A549 (cell line): ENCODE measurements at regions not wholly inside any gene's neighbourhood (a gene's known extent, or its start where the extent isn't known, plus 50 kb on each side); places are given as distances from the start of the nearest gene placed in this dataset.
A peak's percentile ranks its signal among the peaks of the same experiment; 100 is the strongest.
"Not testable (repeated sequence)": the region's sequence is repeated elsewhere in the genome, so short reads cannot be mapped to it uniquely, and the experiment has no call there.

Source experiments
- ATAC-seq, 2 experiments: fragments of 200-7000 bp in 1 of 2; fragments of >200 bp in 1 of 2; cut with Nextera tagmentation in 1 of 2; cut with Tn5 transposase in 1 of 2; 3 replicates each; pipeline versions ENCODE4 v1.8.0 to v1.9.1; 2018 to 2020; ENCODE audit warnings: mild to moderate bottlenecking in 1 of 2, moderate library complexity in 1 of 2
- CTCF ChIA-PET: fragments of 300-600 bp; sonication (Branson Sonifier 250); formaldehyde crosslinking; extraction: SDS; loops from one replicate; lab custom pipeline; 2021; ENCODE audit warnings: antibody characterized with exemption, inconsistent platforms; lab: Yijun Ruan, JAX
- POLR2A ChIA-PET: fragments of 350-600 bp; formaldehyde crosslinking; extraction: SDS; loops from one replicate; lab custom pipeline; 2021; ENCODE audit warnings: antibody characterized with exemption, inconsistent platforms; lab: Yijun Ruan, JAX
- DNase-seq, 2 experiments: peaks; one replicate each; pipeline versions ENCODE4 v3.0.0 to v3.0.0-alpha.2; 2011 to 2016; ENCODE audit warnings: low read depth in 1 of 2, low spot score in 1 of 2
- FAIRE-seq: peaks from 2 replicates; lab custom pipeline; 2011; peaks lifted over from hg19 to GRCh38; lab: Jason Lieb, UNC
- H3K27ac ChIP-seq, 2 experiments: fragments of >200 bp; sonication (Bioruptor Twin); formaldehyde crosslinking; 3 replicates each; pipeline ENCODE4 v1.5.1; 2016 to 2017
- H3K4me1 ChIP-seq: fragments of >200 bp; sonication (Bioruptor Twin); formaldehyde crosslinking; 3 replicates; pipeline ENCODE4 v1.6.1; 2016
- H3K4me2 ChIP-seq: fragments of >200 bp; sonication (Bioruptor Twin); formaldehyde crosslinking; 3 replicates; pipeline ENCODE4 v1.6.1; 2016
- H3K4me3 ChIP-seq: fragments of >200 bp; sonication (Bioruptor Twin); formaldehyde crosslinking; 3 replicates; pipeline ENCODE4 v1.5.1; 2016
- H3K9me3 ChIP-seq: fragments of >200 bp; sonication (Bioruptor Twin); formaldehyde crosslinking; 3 replicates; pipeline ENCODE4 v1.6.1; 2016
- BHLHE40 ChIP-seq: IDR thresholded peaks from 2 replicates; pipeline ENCODE4 v1.6.1; 2012; ENCODE audit warnings: low read depth, low read length, inconsistent platforms
- CBX2 ChIP-seq: fragments of 200-600 bp; sonication (generic); IDR thresholded peaks from 2 replicates; pipeline ENCODE4 v1.6.1; 2016; ENCODE audit warnings: low read depth, mild to moderate bottlenecking, borderline replicate concordance
- CBX8 ChIP-seq: fragments of 200-600 bp; sonication (generic); IDR thresholded peaks from 2 replicates; pipeline ENCODE4 v1.6.1; 2016
- EHMT2 ChIP-seq: fragments of 200-600 bp; sonication (generic); IDR thresholded peaks from 2 replicates; pipeline ENCODE4 v1.6.1; 2016; ENCODE audit warnings: antibody characterized with exemption, low read depth, mild to moderate bottlenecking, moderate library complexity
- GATA3 ChIP-seq: IDR thresholded peaks from 2 replicates; pipeline ENCODE4 v1.6.1; 2012; ENCODE audit warnings: borderline replicate concordance
- HDAC2 ChIP-seq: fragments of 200-600 bp; sonication (generic); IDR thresholded peaks from 2 replicates; pipeline ENCODE4 v1.6.1; 2016
- HEYL ChIP-seq: fragments of 250-450 bp; sonication (Bioruptor Pico); IDR thresholded peaks from 2 replicates; pipeline ENCODE4 v1.8.0; 2021; ENCODE audit warnings: mild to moderate bottlenecking, moderate library complexity
- HOXA7 ChIP-seq: fragments of 250-450 bp; sonication (Bioruptor Pico); IDR thresholded peaks from 2 replicates; pipeline ENCODE4 v1.5.0; 2020; ENCODE audit warnings: mild to moderate bottlenecking, moderate library complexity
- HOXB13 ChIP-seq: fragments of 250-450 bp; sonication (Bioruptor Pico); IDR thresholded peaks from 2 replicates; pipeline ENCODE4 v1.5.0; 2020; ENCODE audit warnings: low read depth, mild to moderate bottlenecking, moderate library complexity
- JUNB ChIP-seq: fragments of >200 bp; sonication (Bioruptor Twin); formaldehyde crosslinking; IDR thresholded peaks from 2 replicates; pipeline ENCODE4 v1.6.1; 2016
- NFE2L2 ChIP-seq: fragments of 150-350 bp; conservative IDR thresholded peaks from 2 replicates; pipeline ENCODE4 v1.6.1; 2014; ENCODE audit warnings: low read length
- NPAS2 ChIP-seq: fragments of 250-450 bp; sonication (Bioruptor Pico); IDR thresholded peaks from 2 replicates; pipeline ENCODE4 v1.8.0; 2022; ENCODE audit warnings: mild to moderate bottlenecking, moderate library complexity, borderline replicate concordance
- RFX5 ChIP-seq: fragments of 450-650 bp; IDR thresholded peaks from 2 replicates; pipeline ENCODE4 v1.7.1; 2014; ENCODE audit warnings: antibody characterized with exemption, mild to moderate bottlenecking, moderate library complexity
- SREBF2 ChIP-seq: fragments of 450-650 bp; IDR thresholded peaks from 2 replicates; pipeline ENCODE4 v1.6.1; 2014; ENCODE audit warnings: mild to moderate bottlenecking, moderate library complexity
- TFCP2L1 ChIP-seq: fragments of 250-450 bp; sonication (Bioruptor Pico); IDR thresholded peaks from 2 replicates; pipeline ENCODE4 v1.5.0; 2021; ENCODE audit warnings: mild to moderate bottlenecking
- TP53 ChIP-seq: fragments of 250-450 bp; sonication (Bioruptor Pico); IDR thresholded peaks from 2 replicates; pipeline ENCODE4 v1.5.0; 2021; ENCODE audit warnings: mild to moderate bottlenecking, moderate library complexity
- ZC3H11A ChIP-seq: fragments of 450-650 bp; IDR thresholded peaks from 2 replicates; pipeline ENCODE4 v1.6.1; 2014; ENCODE audit warnings: antibody characterized with exemption, mild to moderate bottlenecking
- ZNF302 ChIP-seq: fragments of 250-450 bp; sonication (Bioruptor Pico); IDR thresholded peaks from 2 replicates; pipeline ENCODE4 v1.9.0; 2021; ENCODE audit warnings: inconsistent platforms, mild to moderate bottlenecking, moderate library complexity
- WGBS: methylation state at CpG from one replicate; pipeline ENCODE4 v1.1.6; 2017; ENCODE audit errors: missing lambda C conversion rate; 5-methylcytosine and 5-hydroxymethylcytosine counted together
- TF ChIP-seq, protein P1 (sequence below): fragments of 450-650 bp; IDR thresholded peaks from 2 replicates; pipeline ENCODE4 v1.6.1; 2014; ENCODE audit warnings: antibody characterized with exemption
- TF ChIP-seq, protein P2 (sequence below): fragments of 250-450 bp; sonication (Bioruptor Pico); IDR thresholded peaks from 2 replicates; pipeline ENCODE4 v1.5.0; 2021; ENCODE audit warnings: mild to moderate bottlenecking, moderate library complexity, borderline replicate concordance
- TF ChIP-seq, protein P3 (sequence below): fragments of 200-600 bp; sonication (generic); IDR thresholded peaks from 2 replicates; pipeline ENCODE4 v1.6.1; 2016; ENCODE audit warnings: antibody characterized with exemption, mild to moderate bottlenecking, moderate library complexity

DNA sequence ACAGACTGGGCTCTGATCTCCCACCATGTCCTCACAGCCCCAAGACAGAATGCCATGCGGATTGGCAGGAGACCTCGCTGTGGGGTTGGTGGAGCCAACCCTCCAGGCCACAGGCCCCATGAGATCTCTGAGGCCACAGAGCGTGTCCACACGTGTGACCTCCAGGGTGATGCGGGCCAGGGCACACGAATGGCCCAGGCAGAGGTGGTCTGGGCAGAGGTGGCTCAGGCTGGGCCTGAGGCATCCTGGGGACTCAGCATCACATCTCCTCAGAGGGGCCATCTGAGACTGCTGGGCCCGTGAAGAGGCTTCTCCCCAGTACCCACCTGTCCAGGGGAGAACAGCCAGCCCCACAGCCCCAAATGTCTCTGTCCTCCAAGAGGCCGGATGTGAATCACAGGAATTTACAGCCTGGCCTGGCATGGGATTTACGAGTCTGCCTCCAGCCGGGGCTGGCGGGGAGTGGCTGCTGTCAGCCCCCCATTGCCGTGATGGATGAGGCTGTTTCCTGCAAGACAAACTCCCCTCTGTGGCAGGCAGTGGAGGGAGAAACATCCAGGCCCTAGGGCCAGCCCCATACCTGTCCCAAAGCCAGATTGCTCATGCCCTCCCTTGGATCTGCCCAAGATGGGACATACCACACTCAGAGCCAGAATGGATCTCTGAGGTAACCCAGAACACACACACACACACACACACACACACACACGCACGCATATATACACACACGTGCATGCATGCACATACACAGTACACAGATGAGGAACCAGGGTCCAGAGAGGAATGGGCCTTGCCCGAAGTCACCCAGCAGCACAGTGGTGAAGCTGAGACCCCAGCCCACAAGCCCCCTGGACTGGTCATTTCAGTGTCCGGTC lies 208.3 kb downstream of the TBC1D2B start:
- FAIRE-seq (no peak), ATAC-seq (peak in 1 of 2 experiments; percentile 5; a peak in 3 of 6 replicates), DNase-seq (no peak)
- H3K4me2 ChIP-seq, result no peak overlapping the region
- 69% methylated on average over 15 of the region's 17 CpGs for WGBS
- ChIA-PET CTCF (interaction anchor here (0.8 to 1.4 kb wide), 5 partner anchors 12 to 32 kb away, joined by 3 to 12 read pairs (median 6); no protein-coding TSS in a partner anchor), POLR2A (no interaction called here)
- H3K4me1 ChIP-seq, result peaks cover 7% of the 10 kb centered on the region; the same call in 1 of the 3 replicates
- H3K4me3 ChIP-seq, result no peak overlapping the region
- H3K9me3 ChIP-seq, result no peaks in the 10 kb centered on the region
- no peak overlapping the region for H3K27ac ChIP-seq
- TF ChIP-seq, protein P1, sequence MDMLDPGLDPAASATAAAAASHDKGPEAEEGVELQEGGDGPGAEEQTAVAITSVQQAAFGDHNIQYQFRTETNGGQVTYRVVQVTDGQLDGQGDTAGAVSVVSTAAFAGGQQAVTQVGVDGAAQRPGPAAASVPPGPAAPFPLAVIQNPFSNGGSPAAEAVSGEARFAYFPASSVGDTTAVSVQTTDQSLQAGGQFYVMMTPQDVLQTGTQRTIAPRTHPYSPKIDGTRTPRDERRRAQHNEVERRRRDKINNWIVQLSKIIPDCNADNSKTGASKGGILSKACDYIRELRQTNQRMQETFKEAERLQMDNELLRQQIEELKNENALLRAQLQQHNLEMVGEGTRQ, result no peak
- no peak for TF ChIP-seq HDAC2
- no peak for TF ChIP-seq HOXB13 (CRISPR knock-in tag)
- no peak for TF ChIP-seq ZC3H11A
- TF ChIP-seq ZNF302, result no peak
- TF ChIP-seq, protein P2, sequence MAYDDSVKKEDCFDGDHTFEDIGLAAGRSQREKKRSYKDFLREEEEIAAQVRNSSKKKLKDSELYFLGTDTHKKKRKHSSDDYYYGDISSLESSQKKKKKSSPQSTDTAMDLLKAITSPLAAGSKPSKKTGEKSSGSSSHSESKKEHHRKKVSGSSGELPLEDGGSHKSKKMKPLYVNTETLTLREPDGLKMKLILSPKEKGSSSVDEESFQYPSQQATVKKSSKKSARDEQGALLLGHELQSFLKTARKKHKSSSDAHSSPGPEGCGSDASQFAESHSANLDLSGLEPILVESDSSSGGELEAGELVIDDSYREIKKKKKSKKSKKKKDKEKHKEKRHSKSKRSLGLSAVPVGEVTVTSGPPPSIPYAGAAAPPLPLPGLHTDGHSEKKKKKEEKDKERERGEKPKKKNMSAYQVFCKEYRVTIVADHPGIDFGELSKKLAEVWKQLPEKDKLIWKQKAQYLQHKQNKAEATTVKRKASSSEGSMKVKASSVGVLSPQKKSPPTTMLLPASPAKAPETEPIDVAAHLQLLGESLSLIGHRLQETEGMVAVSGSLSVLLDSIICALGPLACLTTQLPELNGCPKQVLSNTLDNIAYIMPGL (CRISPR knock-in tag), result no peak
- TF ChIP-seq, all 56 proteins: peak for 0

DNA sequence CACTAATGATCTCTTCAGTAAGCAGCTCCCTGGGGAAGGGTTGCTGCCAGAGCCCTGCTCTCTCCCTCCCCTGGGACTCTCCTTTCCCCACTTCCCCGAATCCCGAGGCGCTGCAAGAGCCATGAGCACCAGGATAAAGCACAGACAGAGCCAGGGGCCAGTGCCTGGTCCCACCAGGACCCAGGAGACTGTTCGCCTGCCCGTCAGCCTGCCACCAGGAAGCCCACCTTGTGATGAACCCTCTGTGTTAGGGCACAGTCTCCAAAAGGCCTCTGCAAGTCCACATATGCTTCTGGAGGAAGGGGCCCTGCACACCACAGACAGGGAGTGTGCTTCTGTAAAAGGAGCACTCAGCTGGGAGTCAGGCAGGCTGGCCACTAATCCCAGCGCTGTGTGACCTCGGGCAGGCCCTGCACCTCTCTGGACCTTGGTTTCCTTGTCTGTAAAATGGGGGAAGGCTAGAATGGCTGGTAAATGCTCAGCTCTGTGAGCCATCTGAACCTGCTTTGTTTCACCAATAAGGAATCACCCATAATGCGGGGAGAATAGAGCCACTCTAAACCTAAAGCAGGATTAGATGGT lies 209.4 kb downstream of the TBC1D2B start:
- H3K27ac ChIP-seq, H3K9me3 ChIP-seq, H3K4me3 ChIP-seq, H3K4me2 ChIP-seq, POLR2A ChIA-PET, DNase-seq, ATAC-seq, H3K4me1 ChIP-seq, CTCF ChIA-PET: not testable (repeated sequence)
- peak; percentile 92 for FAIRE-seq
- WGBS, result 73% methylated on average over 6 of the region's 8 CpGs

DNA sequence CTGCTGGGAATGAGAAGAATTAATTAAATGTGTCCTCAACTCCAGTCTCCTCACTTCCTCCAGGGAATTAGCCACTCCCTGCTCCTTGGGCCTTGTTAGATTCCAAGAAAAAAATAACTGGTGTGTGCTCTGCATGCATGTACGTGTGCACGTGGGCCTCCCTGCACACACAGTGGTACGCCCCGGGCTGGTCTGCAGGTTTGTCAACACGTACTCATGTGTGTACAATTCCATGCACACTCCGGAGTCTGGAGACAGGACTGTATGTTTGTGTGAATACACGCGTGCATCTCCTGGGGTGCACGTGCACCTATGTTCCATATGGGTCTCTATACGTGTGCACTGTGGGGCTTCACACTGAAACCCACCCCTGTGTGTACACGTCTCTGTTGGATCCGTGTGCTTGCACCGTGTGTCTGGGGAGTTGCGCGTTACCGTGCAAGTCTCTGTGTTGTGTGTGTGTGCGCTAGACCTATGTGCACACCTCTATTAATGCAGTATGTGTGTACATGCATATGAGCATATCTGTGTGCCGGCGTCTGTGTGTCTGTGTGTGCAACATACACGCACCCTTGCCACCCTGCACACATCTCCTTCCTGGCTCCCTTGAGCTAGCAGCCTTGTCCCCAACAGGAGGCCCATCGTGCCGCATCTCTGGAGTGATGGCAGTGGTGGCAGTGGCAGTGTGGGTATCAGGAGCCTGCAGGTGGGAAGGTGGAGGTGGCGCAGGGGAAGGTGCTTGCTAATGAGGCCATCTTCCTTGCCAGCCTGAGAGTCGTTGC lies 210.1 kb downstream of the TBC1D2B start:
- 76% methylated on average over 24 of the region's 24 CpGs for WGBS
- ChIA-PET CTCF (interaction anchor here (1.0 kb wide), 1 partner anchor 234 kb away, joined by 3 read pairs; no protein-coding TSS in a partner anchor), POLR2A (no interaction called here)
- peaks cover 7% of the 10 kb centered on the region; the same call in 1 of the 3 replicates for H3K4me1 ChIP-seq
- no peak overlapping the region for H3K27ac ChIP-seq
- no peak overlapping the region for H3K4me3 ChIP-seq
- H3K9me3 ChIP-seq, result no peaks in the 10 kb centered on the region
- no peak for FAIRE-seq
- no peak for DNase-seq
- H3K4me2 ChIP-seq, result no peak overlapping the region
- ATAC-seq, result no peak
- TF ChIP-seq NPAS2 (CRISPR knock-in tag) (no peak), CBX8 (no peak)

DNA sequence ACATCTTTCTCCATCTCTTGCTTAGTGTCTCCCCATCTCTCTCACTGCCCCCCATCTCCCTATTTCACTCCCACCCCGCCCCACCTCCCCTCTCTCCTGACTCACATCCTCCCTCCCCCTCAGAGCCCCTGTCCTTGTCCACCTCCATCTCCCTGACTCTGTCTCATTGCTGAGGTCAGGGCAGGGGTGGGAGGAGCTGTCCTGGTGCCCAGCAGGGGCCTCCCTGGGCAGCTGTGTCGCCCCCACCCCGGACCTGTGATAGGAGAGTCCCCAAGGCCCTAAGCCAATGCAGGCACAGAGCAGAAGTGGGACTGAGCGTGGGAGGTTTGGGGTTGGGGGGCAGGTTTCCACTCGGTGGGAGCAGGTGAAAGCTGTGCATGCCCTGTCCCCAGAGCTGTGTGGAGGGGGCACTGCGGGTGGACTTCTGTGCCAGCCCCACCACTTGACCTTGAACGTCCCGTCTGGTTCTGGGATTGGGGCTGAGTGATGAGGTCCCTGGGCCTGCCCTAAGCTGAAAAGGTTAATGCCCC lies 210.8 kb downstream of the TBC1D2B start:
- WGBS, result 43% methylated on average over 7 of the region's 8 CpGs
- no peak for ATAC-seq
- Histone ChIP-seq H3K9me3 (no peaks in the 10 kb centered on the region), H3K4me2 (no peak overlapping the region), H3K27ac (no peak overlapping the region), H3K4me3 (no peak overlapping the region), H3K4me1 (peaks cover 7% of the 10 kb centered on the region; the same call in 1 of the 3 replicates)
- ChIA-PET CTCF (interaction anchor here (0.6 to 1.0 kb wide), 2 partner anchors 233 to 854 kb away, joined by 3 to 5 read pairs; no protein-coding TSS in a partner anchor), POLR2A (no interaction called here)
- no peak for DNase-seq
- FAIRE-seq, result no peak
- TF ChIP-seq, protein P3, sequence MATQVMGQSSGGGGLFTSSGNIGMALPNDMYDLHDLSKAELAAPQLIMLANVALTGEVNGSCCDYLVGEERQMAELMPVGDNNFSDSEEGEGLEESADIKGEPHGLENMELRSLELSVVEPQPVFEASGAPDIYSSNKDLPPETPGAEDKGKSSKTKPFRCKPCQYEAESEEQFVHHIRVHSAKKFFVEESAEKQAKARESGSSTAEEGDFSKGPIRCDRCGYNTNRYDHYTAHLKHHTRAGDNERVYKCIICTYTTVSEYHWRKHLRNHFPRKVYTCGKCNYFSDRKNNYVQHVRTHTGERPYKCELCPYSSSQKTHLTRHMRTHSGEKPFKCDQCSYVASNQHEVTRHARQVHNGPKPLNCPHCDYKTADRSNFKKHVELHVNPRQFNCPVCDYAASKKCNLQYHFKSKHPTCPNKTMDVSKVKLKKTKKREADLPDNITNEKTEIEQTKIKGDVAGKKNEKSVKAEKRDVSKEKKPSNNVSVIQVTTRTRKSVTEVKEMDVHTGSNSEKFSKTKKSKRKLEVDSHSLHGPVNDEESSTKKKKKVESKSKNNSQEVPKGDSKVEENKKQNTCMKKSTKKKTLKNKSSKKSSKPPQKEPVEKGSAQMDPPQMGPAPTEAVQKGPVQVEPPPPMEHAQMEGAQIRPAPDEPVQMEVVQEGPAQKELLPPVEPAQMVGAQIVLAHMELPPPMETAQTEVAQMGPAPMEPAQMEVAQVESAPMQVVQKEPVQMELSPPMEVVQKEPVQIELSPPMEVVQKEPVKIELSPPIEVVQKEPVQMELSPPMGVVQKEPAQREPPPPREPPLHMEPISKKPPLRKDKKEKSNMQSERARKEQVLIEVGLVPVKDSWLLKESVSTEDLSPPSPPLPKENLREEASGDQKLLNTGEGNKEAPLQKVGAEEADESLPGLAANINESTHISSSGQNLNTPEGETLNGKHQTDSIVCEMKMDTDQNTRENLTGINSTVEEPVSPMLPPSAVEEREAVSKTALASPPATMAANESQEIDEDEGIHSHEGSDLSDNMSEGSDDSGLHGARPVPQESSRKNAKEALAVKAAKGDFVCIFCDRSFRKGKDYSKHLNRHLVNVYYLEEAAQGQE, result no peak
- TF ChIP-seq NFE2L2, result no peak
- no peak for TF ChIP-seq CBX8
- TF ChIP-seq TFCP2L1 (CRISPR knock-in tag), result no peak
- no peak for TF ChIP-seq TP53 (CRISPR knock-in tag)
- no peak for TF ChIP-seq GATA3
- no peak for TF ChIP-seq HOXA7
- no peak for TF ChIP-seq SREBF2
- no peak for TF ChIP-seq JUNB
- no peak for TF ChIP-seq BHLHE40
- TF ChIP-seq HOXB13 (CRISPR knock-in tag), result no peak
- TF ChIP-seq EHMT2, result no peak
- TF ChIP-seq CBX2, result no peak
- no peak for TF ChIP-seq HEYL
- no peak for TF ChIP-seq RFX5
